Neural cell (in vitro differentiated cells): ENCODE measurements at regions not wholly inside any gene's neighbourhood (a gene's known extent, or its start where the extent isn't known, plus 50 kb on each side); places are given as distances from the start of the nearest gene placed in this dataset.

Source experiments
- H2AFZ ChIP-seq: fragments of 200-600, 300-800 bp; sonication (generic), shearing (Covaris generic); 2 replicates; pipeline ENCODE4 v1.6.0; 2014; ENCODE audit warnings: low read depth, mild to moderate bottlenecking, antibody characterized with exemption, low read length, moderate library complexity
- H3F3A ChIP-seq: fragments of 200-600 bp; shearing (Covaris generic); 2 replicates; pipeline ENCODE4 v1.6.1; 2016; ENCODE audit warnings: mild to moderate bottlenecking, moderate library complexity, mixed read lengths, antibody characterized with exemption, low read length; ENCODE audit not compliant: insufficient read depth, poor library complexity, severe bottlenecking
- H3K27ac ChIP-seq: fragments of 200-600, 300-800 bp; sonication (generic), shearing (Covaris generic); 2 replicates; pipeline ENCODE4 v1.5.1; 2014; ENCODE audit warnings: mild to moderate bottlenecking, low read length, moderate library complexity
- H3K27me3 ChIP-seq: fragments of 300-800, 200-600 bp; sonication (generic), shearing (Covaris generic); 2 replicates; pipeline ENCODE4 v1.6.0; 2014; ENCODE audit warnings: mild to moderate bottlenecking, low read depth, low read length, moderate library complexity; ENCODE audit not compliant: insufficient read depth
- H3K36me3 ChIP-seq: fragments of 300-800, 200-600 bp; sonication (generic), shearing (Covaris generic); 2 replicates; pipeline ENCODE4 v1.5.1; 2014; ENCODE audit warnings: mild to moderate bottlenecking, antibody characterized with exemption, low read length, moderate library complexity; ENCODE audit not compliant: insufficient read depth
- H3K4me2 ChIP-seq: fragments of 300-800, 200-600 bp; sonication (generic), shearing (Covaris generic); 2 replicates; pipeline ENCODE4 v1.6.0; 2014; ENCODE audit warnings: mild to moderate bottlenecking, low read length
- H3K4me3 ChIP-seq: fragments of 300-800, 200-600 bp; sonication (generic), shearing (Covaris generic); 2 replicates; pipeline ENCODE4 v1.5.1; 2014; ENCODE audit warnings: mild to moderate bottlenecking, low read length, moderate library complexity
- H3K79me2 ChIP-seq: fragments of 200-600 bp; shearing (Covaris generic); replicated peaks from 2 replicates; pipeline ENCODE4 v1.6.0; 2014; ENCODE audit warnings: mild to moderate bottlenecking, low read length, moderate library complexity; ENCODE audit not compliant: insufficient read depth
- H3K9ac ChIP-seq: fragments of 300-800, 200-600 bp; sonication (generic), shearing (Covaris generic); 2 replicates; pipeline ENCODE4 v1.6.1; 2016; ENCODE audit warnings: mild to moderate bottlenecking, low read length, mixed read lengths
- H3K9me2 ChIP-seq: fragments of 200-600 bp; shearing (Covaris generic); 2 replicates; pipeline ENCODE4 v1.6.1; 2016; ENCODE audit warnings: mild to moderate bottlenecking, low read length, mixed read lengths; ENCODE audit not compliant: insufficient read depth
- H3K9me3 ChIP-seq: fragments of 200-600, 300-800 bp; sonication (generic), shearing (Covaris generic); 2 replicates; pipeline ENCODE4 v1.6.1; 2016; ENCODE audit warnings: mild to moderate bottlenecking, mixed run types, low read length, moderate library complexity, mixed read lengths
- H4K20me1 ChIP-seq: fragments of 200-600 bp; shearing (Covaris generic); 2 replicates; pipeline ENCODE4 v1.6.1; 2016; ENCODE audit warnings: mild to moderate bottlenecking, mixed run types; ENCODE audit not compliant: insufficient read depth
- EP300 ChIP-seq: fragments of 450-650 bp; conservative IDR thresholded peaks from 2 replicates; pipeline ENCODE4 v1.6.1; 2014; ENCODE audit warnings: antibody characterized with exemption, mild to moderate bottlenecking, moderate library complexity; ENCODE audit not compliant: poor library complexity, severe bottlenecking
- EZH2 ChIP-seq: fragments of 200-600, 300-800 bp; shearing (Covaris generic), sonication (generic); IDR thresholded peaks from 2 replicates; pipeline ENCODE4 v1.6.1; 2014; ENCODE audit warnings: antibody characterized with exemption, low read length, borderline replicate concordance, mild to moderate bottlenecking; ENCODE audit not compliant: insufficient read depth, poor library complexity, severe bottlenecking
- MXI1 ChIP-seq: fragments of 450-650 bp; conservative IDR thresholded peaks from 2 replicates; pipeline ENCODE4 v1.6.1; 2014; ENCODE audit warnings: antibody characterized with exemption, mild to moderate bottlenecking; ENCODE audit not compliant: poor library complexity, severe bottlenecking
- POLR2AphosphoS5 ChIP-seq: IDR thresholded peaks from 2 replicates; pipeline ENCODE4 v1.6.1; 2012
- RAD21 ChIP-seq: fragments of 450-650 bp; conservative IDR thresholded peaks from 2 replicates; pipeline ENCODE4 v1.6.1; 2014; ENCODE audit warnings: antibody characterized with exemption, mild to moderate bottlenecking, moderate library complexity
- REST ChIP-seq: IDR thresholded peaks from 2 replicates; pipeline ENCODE4 v1.6.1; 2012; ENCODE audit warnings: borderline replicate concordance
- SMC3 ChIP-seq: fragments of 450-650 bp; conservative IDR thresholded peaks from 2 replicates; pipeline ENCODE4 v1.6.1; 2014; ENCODE audit warnings: antibody characterized with exemption, mild to moderate bottlenecking, moderate library complexity; ENCODE audit not compliant: poor library complexity
- TAF1 ChIP-seq: IDR thresholded peaks from 2 replicates; pipeline ENCODE4 v1.6.1; 2012; ENCODE audit warnings: low read depth
- TF ChIP-seq, protein P1 (sequence below): fragments of 450-650 bp; IDR thresholded peaks from 2 replicates; pipeline ENCODE4 v1.5.1; 2014; ENCODE audit warnings: antibody characterized with exemption, mild to moderate bottlenecking, moderate library complexity; ENCODE audit not compliant: poor library complexity, severe bottlenecking

DNA sequence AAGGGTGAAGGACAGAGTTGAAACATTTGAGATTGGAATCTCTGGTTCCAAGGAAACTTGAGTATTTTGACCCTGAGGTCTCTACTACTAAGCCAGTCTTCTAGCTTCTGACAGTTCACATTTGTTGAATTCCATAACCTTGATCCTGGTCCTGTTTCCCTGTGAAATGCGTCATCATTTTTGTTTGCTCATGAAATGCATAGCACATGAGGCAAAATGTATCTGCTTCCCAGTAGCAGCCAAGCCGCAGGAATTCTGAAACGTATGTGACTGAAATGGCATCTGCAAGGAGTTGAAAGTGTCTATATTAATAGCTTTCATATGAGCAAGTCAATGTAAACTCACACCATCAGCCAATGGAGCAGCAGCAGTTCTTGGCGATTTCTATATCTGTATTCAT lies 307.9 kb downstream of the CSNK1G3 start:
- Histone ChIP-seq H3K27ac (no peak overlapping the region), H3K9me2 (no peaks in the 10 kb centered on the region), H3K4me3 (no peak overlapping the region), H3K9me3 (no peaks in the 10 kb centered on the region), H4K20me1 (no peaks in the 10 kb centered on the region), H3K27me3 (no peaks in the 10 kb centered on the region), H3K9ac (no peak overlapping the region), H2AFZ (no peak overlapping the region), H3K36me3 (no peaks in the 10 kb centered on the region), H3F3A (no peaks in the 10 kb centered on the region), H3K4me2 (no peak overlapping the region), H3K79me2 (no peaks in the 10 kb centered on the region)
- TF ChIP-seq MXI1, result no peak
- no peak for TF ChIP-seq POLR2AphosphoS5
- no peak for TF ChIP-seq EP300
- no peak for TF ChIP-seq REST
- no peak for TF ChIP-seq TAF1
- TF ChIP-seq, protein P1, sequence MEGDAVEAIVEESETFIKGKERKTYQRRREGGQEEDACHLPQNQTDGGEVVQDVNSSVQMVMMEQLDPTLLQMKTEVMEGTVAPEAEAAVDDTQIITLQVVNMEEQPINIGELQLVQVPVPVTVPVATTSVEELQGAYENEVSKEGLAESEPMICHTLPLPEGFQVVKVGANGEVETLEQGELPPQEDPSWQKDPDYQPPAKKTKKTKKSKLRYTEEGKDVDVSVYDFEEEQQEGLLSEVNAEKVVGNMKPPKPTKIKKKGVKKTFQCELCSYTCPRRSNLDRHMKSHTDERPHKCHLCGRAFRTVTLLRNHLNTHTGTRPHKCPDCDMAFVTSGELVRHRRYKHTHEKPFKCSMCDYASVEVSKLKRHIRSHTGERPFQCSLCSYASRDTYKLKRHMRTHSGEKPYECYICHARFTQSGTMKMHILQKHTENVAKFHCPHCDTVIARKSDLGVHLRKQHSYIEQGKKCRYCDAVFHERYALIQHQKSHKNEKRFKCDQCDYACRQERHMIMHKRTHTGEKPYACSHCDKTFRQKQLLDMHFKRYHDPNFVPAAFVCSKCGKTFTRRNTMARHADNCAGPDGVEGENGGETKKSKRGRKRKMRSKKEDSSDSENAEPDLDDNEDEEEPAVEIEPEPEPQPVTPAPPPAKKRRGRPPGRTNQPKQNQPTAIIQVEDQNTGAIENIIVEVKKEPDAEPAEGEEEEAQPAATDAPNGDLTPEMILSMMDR, result no peak
- TF ChIP-seq RAD21, result no peak
- TF ChIP-seq SMC3, result no peak
- no peak for TF ChIP-seq EZH2

DNA sequence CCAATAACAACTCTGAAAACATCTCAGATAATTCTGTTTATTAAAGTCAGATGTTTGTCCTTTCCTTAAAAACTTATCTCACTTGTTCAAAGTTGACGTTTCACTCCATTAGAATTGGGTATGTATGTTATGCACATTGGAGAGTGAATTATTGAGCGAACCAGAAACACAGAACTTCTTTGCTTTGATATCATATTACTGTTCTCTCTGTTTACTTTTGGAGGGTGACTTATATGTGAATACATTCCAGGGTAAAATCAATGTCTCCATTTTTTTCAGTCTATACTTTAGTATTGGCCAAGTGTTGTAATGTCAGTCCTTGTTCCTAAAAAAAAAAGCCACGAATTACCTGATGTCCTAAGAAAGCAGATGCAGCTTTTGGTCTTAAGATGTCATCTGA lies 307.4 kb downstream of the CSNK1G3 start:
- no peaks in the 10 kb centered on the region for H3K36me3 ChIP-seq
- H3K9me3 ChIP-seq, result no peaks in the 10 kb centered on the region
- no peaks in the 10 kb centered on the region for H3K9me2 ChIP-seq
- TF ChIP-seq POLR2AphosphoS5, result no peak
- no peaks in the 10 kb centered on the region for H3F3A ChIP-seq
- H3K27me3 ChIP-seq, result no peaks in the 10 kb centered on the region
- no peak overlapping the region for H3K9ac ChIP-seq
- no peak overlapping the region for H2AFZ ChIP-seq
- H3K27ac ChIP-seq, result no peak overlapping the region
- H4K20me1 ChIP-seq, result no peaks in the 10 kb centered on the region
- H3K79me2 ChIP-seq, result no peaks in the 10 kb centered on the region
- no peak overlapping the region for H3K4me3 ChIP-seq
- no peak overlapping the region for H3K4me2 ChIP-seq

DNA sequence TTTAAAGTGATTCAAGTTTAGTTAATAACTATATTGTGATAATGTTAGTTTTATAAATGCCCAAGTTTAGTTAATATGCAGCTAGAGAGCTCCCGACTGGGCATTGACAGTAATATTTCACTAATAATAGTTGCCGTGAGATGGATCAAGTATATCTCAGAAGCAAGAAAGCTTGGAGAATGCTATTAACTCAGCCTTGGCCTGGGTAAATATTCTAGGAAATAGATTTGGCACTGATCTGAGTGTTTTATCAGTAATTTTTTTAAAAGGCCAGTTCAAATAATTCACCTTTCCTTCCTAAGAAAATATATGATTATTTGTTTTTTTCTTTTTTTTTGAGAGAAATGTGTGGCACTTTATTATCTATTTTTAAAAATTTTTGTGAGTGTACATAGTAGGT lies 305.3 kb downstream of the CSNK1G3 start:
- H3K4me2 ChIP-seq, result no peak overlapping the region
- TF ChIP-seq MXI1 (no peak), SMC3 (no peak), RAD21 (no peak), REST (no peak), POLR2AphosphoS5 (no peak), TAF1 (no peak), EP300 (no peak), EZH2 (no peak)
- TF ChIP-seq, protein P1, result no peak
- no peak overlapping the region for H3K9ac ChIP-seq
- no peaks in the 10 kb centered on the region for H3K9me3 ChIP-seq
- H3F3A ChIP-seq, result no peaks in the 10 kb centered on the region
- H3K79me2 ChIP-seq, result no peaks in the 10 kb centered on the region
- no peaks in the 10 kb centered on the region for H3K27me3 ChIP-seq
- H4K20me1 ChIP-seq, result no peaks in the 10 kb centered on the region
- no peak overlapping the region for H3K4me3 ChIP-seq
- H3K9me2 ChIP-seq, result no peaks in the 10 kb centered on the region
- H3K27ac ChIP-seq, result no peak overlapping the region
- no peaks in the 10 kb centered on the region for H3K36me3 ChIP-seq
- H2AFZ ChIP-seq, result no peak overlapping the region
